K562 (cell line): ENCODE measurements at regions not wholly inside any gene's neighbourhood (a gene's known extent, or its start where the extent isn't known, plus 50 kb on each side); places are given as distances from the start of the nearest gene placed in this dataset.

Experiments
- ATAC-seq: fragments of 200-7000 bp; cut with Tn5 transposase; 3 replicates; pipeline ENCODE4 v1.9.1; 2020; ENCODE audit warnings: moderate library complexity
- BruUV-seq: library from RNA; stranded (reverse); fragments of 400-500 nt; replicated peaks from 2 replicates; lab custom pipeline; 2021; lab: Mats Ljungman, UMichigan
- CTCF ChIA-PET: fragments of 300-600 bp; formaldehyde crosslinking; extraction: SDS; loops from one replicate; lab custom pipeline; 2021; ENCODE audit warnings: low intra/inter-chr PET ratio; lab: Yijun Ruan, JAX
- POLR2A ChIA-PET: fragments of 300-600, 350-650 bp; sonication (Branson Sonifier 250); formaldehyde crosslinking; extraction: SDS; loops from one replicate; lab custom pipeline; 2021; ENCODE audit warnings: antibody characterized with exemption, inconsistent platforms; lab: Yijun Ruan, JAX
- DNase-seq, 4 experiments: peaks; one replicate each; pipeline versions ENCODE4 v3.0.0 to v3.0.0-alpha.2; 2011 to 2018; ENCODE audit warnings: low spot score in 3 of 4, mixed read lengths in 3 of 4; ENCODE audit errors: extremely low read depth in 1 of 4
- FAIRE-seq: peaks from 2 replicates; lab custom pipeline; 2011; peaks lifted over from hg19 to GRCh38; lab: Jason Lieb, UNC
- H2AFZ ChIP-seq: 2 replicates; pipeline ENCODE4 v1.6.0; 2011; ENCODE audit warnings: low read depth, low read length, control low read depth, inconsistent platforms
- H3K27ac ChIP-seq: fragments of 200-600 bp; 3 replicates; pipeline ENCODE4 v1.8.0; 2011; ENCODE audit warnings: low read depth, mild to moderate bottlenecking, control low read depth, inconsistent platforms, low read length, moderate library complexity, mixed read lengths; ENCODE audit errors: extremely low read depth
- H3K27me3 ChIP-seq, 2 experiments: fragments of 300-600 bp in 1 of 2; 2 replicates in 1 of 2; 3 replicates in 1 of 2; pipeline versions ENCODE4 v1.6.0 to v1.8.0; 2011; ENCODE audit warnings: inconsistent platforms in 2 of 2, low read length in 2 of 2, mild to moderate bottlenecking in 1 of 2, mixed read lengths in 1 of 2, moderate library complexity in 1 of 2; ENCODE audit not compliant: control insufficient read depth in 2 of 2, insufficient read depth in 2 of 2
- H3K36me3 ChIP-seq: fragments of 300-600 bp; 3 replicates; pipeline ENCODE4 v1.8.0; 2011; ENCODE audit warnings: mild to moderate bottlenecking, low read length, inconsistent platforms; ENCODE audit not compliant: control insufficient read depth, insufficient read depth
- H3K4me1 ChIP-seq, 2 experiments: fragments of 200-600 bp in 1 of 2; replicated peaks in 1 of 2; 2 replicates in 1 of 2; 3 replicates in 1 of 2; pipeline versions ENCODE4 v1.5.1 to v1.8.0; 2011; ENCODE audit warnings: inconsistent platforms in 2 of 2, low read length in 2 of 2, mild to moderate bottlenecking in 1 of 2, mixed read lengths in 1 of 2, moderate library complexity in 1 of 2; ENCODE audit not compliant: control insufficient read depth in 2 of 2, insufficient read depth in 2 of 2
- H3K4me2 ChIP-seq: 2 replicates; pipeline ENCODE4 v1.6.1; 2011; ENCODE audit warnings: low read length, control low read depth, inconsistent platforms, mixed read lengths; ENCODE audit not compliant: insufficient read depth
- H3K4me3 ChIP-seq: fragments of 200-600 bp; sonication (generic), shearing (Covaris generic); 2 replicates; pipeline ENCODE4 v1.5.1; 2016; ENCODE audit warnings: control low read depth, inconsistent platforms
- H3K79me2 ChIP-seq: fragments of 200-600 bp; 3 replicates; pipeline ENCODE4 v1.8.0; 2011; ENCODE audit warnings: low read length, inconsistent platforms; ENCODE audit not compliant: control insufficient read depth, insufficient read depth
- H3K9ac ChIP-seq, 2 experiments: 2 replicates each; pipeline versions ENCODE4 v1.6.0 to v1.6.1; 2011; ENCODE audit warnings: low read depth in 2 of 2, low read length in 2 of 2, control low read depth in 1 of 2, inconsistent platforms in 1 of 2, mild to moderate bottlenecking in 1 of 2, mixed read lengths in 1 of 2; ENCODE audit not compliant: insufficient read depth in 1 of 2
- H3K9me1 ChIP-seq: one replicate; pipeline ENCODE4 v1.6.0; 2011; ENCODE audit warnings: inconsistent platforms, mild to moderate bottlenecking, low read length, moderate library complexity; ENCODE audit not compliant: control insufficient read depth, insufficient read depth
- H3K9me3 ChIP-seq: replicated peaks from 2 replicates; pipeline ENCODE4 v1.5.1; 2011; ENCODE audit warnings: low read depth, low read length, inconsistent platforms; ENCODE audit not compliant: control insufficient read depth, insufficient read depth
- H4K20me1 ChIP-seq: replicated peaks from 2 replicates; pipeline ENCODE4 v1.6.1; 2011; ENCODE audit warnings: low read length, inconsistent platforms, mixed read lengths; ENCODE audit not compliant: control insufficient read depth, insufficient read depth
- ARNT ChIP-seq, 2 experiments: fragments of 450-650 bp; IDR thresholded peaks; 2 replicates each; pipeline ENCODE4 v1.6.1; 2016; ENCODE audit warnings: mild to moderate bottlenecking in 1 of 2
- BMI1 ChIP-seq: fragments of 150-350 bp; IDR thresholded peaks from 2 replicates; pipeline ENCODE4 v1.6.1; 2014; ENCODE audit warnings: low read length
- CEBPB ChIP-seq: fragments of 450-650 bp; IDR thresholded peaks from 2 replicates; pipeline ENCODE4 v1.6.1; 2016; ENCODE audit warnings: missing genetic modification characterization, missing compliant biosample characterization
- CEBPG ChIP-seq, 3 experiments: fragments of 200-800 bp in 1 of 3; sonication (Bioruptor generic) in 1 of 3; sonication (generic) in 1 of 3; formaldehyde crosslinking in 1 of 3; IDR thresholded peaks in 2 of 3; conservative IDR thresholded peaks in 1 of 3; 2 replicates each; pipeline versions ENCODE4 v1.6.1 to v1.8.0; 2016 to 2022; ENCODE audit warnings: missing compliant biosample characterization in 2 of 3, missing genetic modification characterization in 2 of 3, mild to moderate bottlenecking in 1 of 3, missing genetic modification reagents in 1 of 3
- FOXM1 ChIP-seq, 2 experiments: fragments of 450-650 bp in 1 of 2; sonication (generic) in 1 of 2; formaldehyde crosslinking in 1 of 2; IDR thresholded peaks; 2 replicates each; pipeline versions ENCODE4 v1.6.1 to v1.9.0; 2017 to 2022; ENCODE audit warnings: low read depth in 2 of 2, mild to moderate bottlenecking in 2 of 2, missing genetic modification reagents in 1 of 2, moderate library complexity in 1 of 2
- JUNB ChIP-seq: fragments of 450-650 bp; formaldehyde crosslinking; conservative IDR thresholded peaks from 2 replicates; pipeline ENCODE4 v1.4.0; 2020; ENCODE audit warnings: mild to moderate bottlenecking
- KDM1A ChIP-seq, 2 experiments: fragments of 450-650 bp; IDR thresholded peaks; 2 replicates each; pipeline ENCODE4 v1.6.1; 2016; ENCODE audit warnings: mild to moderate bottlenecking in 2 of 2
- SUPT5H ChIP-seq: fragments of 450-650 bp; IDR thresholded peaks from 2 replicates; pipeline ENCODE4 v1.6.1; 2016
- TAF9B ChIP-seq: fragments of 450-650 bp; IDR thresholded peaks from 2 replicates; pipeline ENCODE4 v1.6.1; 2018; ENCODE audit warnings: mild to moderate bottlenecking; ENCODE audit not compliant: partially characterized antibody
- TFE3 ChIP-seq: fragments of 450-650 bp; formaldehyde crosslinking; IDR thresholded peaks from 2 replicates; pipeline ENCODE4 v1.4.0; 2020; ENCODE audit warnings: mild to moderate bottlenecking, mixed read lengths
- ZNF184 ChIP-seq: sonication (generic); formaldehyde crosslinking; IDR thresholded peaks from 2 replicates; pipeline ENCODE4 v1.5.0; 2020; ENCODE audit warnings: missing genetic modification reagents
- ZSCAN32 ChIP-seq: fragments of 450-650 bp; formaldehyde crosslinking; IDR thresholded peaks from 2 replicates; pipeline ENCODE4 v1.4.0; 2020; ENCODE audit warnings: mild to moderate bottlenecking, moderate library complexity
- WGBS: fragments of 100-300 bp; shearing (Covaris generic); methylation state at CpG from one replicate; pipeline ENCODE4 v1.1.6; 2016; ENCODE audit warnings: low coverage, mixed read lengths; ENCODE audit not compliant: insufficient coverage; ENCODE audit errors: missing lambda C conversion rate; 5-methylcytosine and 5-hydroxymethylcytosine counted together
- in situ Hi-C: fragments of 300-500 bp; cut with MboI; formaldehyde crosslinking; loops from 4 replicates; pipeline ENCODE4 v1.15.0; 2018; ENCODE audit warnings: inconsistent platforms, mixed read lengths
- intact Hi-C: fragments of 100-400 bp; cut with micrococcal nuclease; formaldehyde crosslinking; loops from 2 replicates; pipeline ENCODE4 v1.14.2; 2022
- TF ChIP-seq, protein P1 (sequence below): fragments of 450-650 bp; formaldehyde crosslinking; IDR thresholded peaks from 2 replicates; pipeline ENCODE4 v1.4.0; 2022; ENCODE audit warnings: missing genetic modification characterization
- TF ChIP-seq, protein P2 (sequence below), 2 experiments: IDR thresholded peaks; 2 replicates each; pipeline ENCODE4 v1.6.1; 2012; ENCODE audit warnings: improper control_type of control experiment in 2 of 2, low read depth in 2 of 2, low read length in 2 of 2, borderline replicate concordance in 1 of 2

GRCh38 chr18:22579271-22579670 lies 161.6 kb upstream of the CTAGE1 start (continued):
- no peak for TF ChIP-seq JUNB (CRISPR knock-in tag)
- TF ChIP-seq KDM1A (IDR thresholded peaks at IDR 0.05) = no peak

GRCh38 chr18:22585333-22585732 lies 167.6 kb upstream of the CTAGE1 start:
- in situ Hi-C loops = no loop called here
- Histone ChIP-seq H3K4me2 (no peak overlapping the region), H3K4me1 (peaks cover 0 to under 1% of the 10 kb centered on the region in 2 experiments; a peak in 2 of 5 replicates), H3K27me3 (peaks cover 4% of the 10 kb centered on the region in 2 experiments; a peak in 1 of 5 replicates), H3K9me3 (peaks cover 3% of the 10 kb centered on the region; the same call in 1 of the 2 replicates), H3K4me3 (no peak overlapping the region), H3K79me2 (no peaks in the 10 kb centered on the region), H3K9me1 (no peaks in the 10 kb centered on the region), H3K36me3 (no peaks in the 10 kb centered on the region), H3K9ac (no peak overlapping the region), H3K27ac (no peak overlapping the region), H2AFZ (no peak overlapping the region), H4K20me1 (no peaks in the 10 kb centered on the region)
- DNase-seq = no peak
- 0% methylated on average over 1 of the region's 1 CpG for WGBS
- ChIA-PET CTCF (no interaction called here), POLR2A (interaction anchor here (0.6 kb wide), 1 partner anchor 207 kb away, joined by 3 read pairs; no protein-coding TSS in a partner anchor)
- intact Hi-C loops = no loop called here
- BruUV-seq = no TSS peak
- no peak for FAIRE-seq
- no peak for ATAC-seq
- TF ChIP-seq BMI1 (no peak), FOXM1 (IDR thresholded peaks at IDR 0.05; ENCODE audit: low read depth) (no peak), FOXM1 (CRISPR knock-in tag; IDR thresholded peaks at IDR 0.05; ENCODE audit: low read depth) (no peak), SUPT5H (no peak), TFE3 (no peak), CEBPG (CRISPR knock-in tag; IDR thresholded peaks at IDR 0.05) (no peak), CEBPG (tag; conservative IDR thresholded peaks at IDR 0.05 in 1 of 2, IDR thresholded peaks at IDR 0.05 in 1 of 2) (peak in 1 of 2 experiments; percentile 65; a peak in 3 of 4 replicates), ARNT (IDR thresholded peaks at IDR 0.05) (no peak), CEBPB (tag) (peak; percentile 36), TAF9B (no peak), ZSCAN32 (CRISPR knock-in tag) (no peak), ZNF184 (CRISPR knock-in tag) (no peak)
- TF ChIP-seq, protein P1, sequence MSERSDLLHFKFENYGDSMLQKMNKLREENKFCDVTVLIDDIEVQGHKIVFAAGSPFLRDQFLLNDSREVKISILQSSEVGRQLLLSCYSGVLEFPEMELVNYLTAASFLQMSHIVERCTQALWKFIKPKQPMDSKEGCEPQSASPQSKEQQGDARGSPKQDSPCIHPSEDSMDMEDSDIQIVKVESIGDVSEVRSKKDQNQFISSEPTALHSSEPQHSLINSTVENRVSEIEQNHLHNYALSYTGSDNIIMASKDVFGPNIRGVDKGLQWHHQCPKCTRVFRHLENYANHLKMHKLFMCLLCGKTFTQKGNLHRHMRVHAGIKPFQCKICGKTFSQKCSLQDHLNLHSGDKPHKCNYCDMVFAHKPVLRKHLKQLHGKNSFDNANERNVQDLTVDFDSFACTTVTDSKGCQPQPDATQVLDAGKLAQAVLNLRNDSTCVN (CRISPR knock-in tag) = no peak
- TF ChIP-seq, protein P2, sequence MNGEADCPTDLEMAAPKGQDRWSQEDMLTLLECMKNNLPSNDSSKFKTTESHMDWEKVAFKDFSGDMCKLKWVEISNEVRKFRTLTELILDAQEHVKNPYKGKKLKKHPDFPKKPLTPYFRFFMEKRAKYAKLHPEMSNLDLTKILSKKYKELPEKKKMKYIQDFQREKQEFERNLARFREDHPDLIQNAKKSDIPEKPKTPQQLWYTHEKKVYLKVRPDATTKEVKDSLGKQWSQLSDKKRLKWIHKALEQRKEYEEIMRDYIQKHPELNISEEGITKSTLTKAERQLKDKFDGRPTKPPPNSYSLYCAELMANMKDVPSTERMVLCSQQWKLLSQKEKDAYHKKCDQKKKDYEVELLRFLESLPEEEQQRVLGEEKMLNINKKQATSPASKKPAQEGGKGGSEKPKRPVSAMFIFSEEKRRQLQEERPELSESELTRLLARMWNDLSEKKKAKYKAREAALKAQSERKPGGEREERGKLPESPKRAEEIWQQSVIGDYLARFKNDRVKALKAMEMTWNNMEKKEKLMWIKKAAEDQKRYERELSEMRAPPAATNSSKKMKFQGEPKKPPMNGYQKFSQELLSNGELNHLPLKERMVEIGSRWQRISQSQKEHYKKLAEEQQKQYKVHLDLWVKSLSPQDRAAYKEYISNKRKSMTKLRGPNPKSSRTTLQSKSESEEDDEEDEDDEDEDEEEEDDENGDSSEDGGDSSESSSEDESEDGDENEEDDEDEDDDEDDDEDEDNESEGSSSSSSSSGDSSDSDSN (IDR thresholded peaks at IDR 0.05; ENCODE audit: borderline replicate concordance in 1 of 2, low read depth in 2 of 2, low read length in 2 of 2) = no peak
